Esophagus squamous epithelium (tissue), 4 donors: ENCODE measurements at regions not wholly inside any gene's neighbourhood (a gene's known extent, or its start where the extent isn't known, plus 50 kb on each side); places are given as distances from the start of the nearest gene placed in this dataset.

Experiments used
- CTCF ChIP-seq, 6 experiments: fragments of 450-650 bp in 4 of 6; fragments of 200-600 bp in 2 of 6; sonication (generic) in 2 of 6; IDR thresholded peaks; one replicate each; pipeline ENCODE4 v1.5.1; 2016 to 2019; ENCODE audit warnings: antibody characterized with exemption in 6 of 6, mild to moderate bottlenecking in 4 of 6, moderate library complexity in 4 of 6
- POLR2A ChIP-seq, 4 donors: fragments of 450-650 bp; IDR thresholded peaks; one replicate each; pipeline ENCODE4 v1.6.1; 2017; ENCODE audit warnings: antibody characterized with exemption in 4 of 4, mild to moderate bottlenecking in 4 of 4, moderate library complexity in 3 of 4

DNA sequence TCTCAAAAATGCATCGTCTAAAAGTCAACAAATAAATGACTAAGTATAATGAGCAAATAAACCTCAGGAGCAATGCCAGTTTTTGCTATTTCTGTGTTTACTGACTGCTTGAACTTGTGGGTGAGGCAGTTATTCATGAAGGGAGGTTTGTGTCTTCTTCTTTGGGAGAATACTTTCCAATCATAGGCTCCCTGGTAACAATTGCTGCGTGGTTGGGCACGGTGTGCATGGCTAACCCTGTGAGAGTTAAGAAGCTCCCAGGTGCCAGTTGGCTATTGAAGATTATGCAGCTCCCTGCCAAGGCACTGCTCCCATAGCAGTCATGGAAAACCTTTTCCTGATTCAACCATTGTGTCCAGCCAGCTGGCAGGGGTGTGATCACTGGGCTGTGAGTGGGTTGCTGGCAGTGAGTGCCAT, 775.9 kb upstream of the GOT2 start:
- TF ChIP-seq CTCF (IDR thresholded peaks at IDR 0.05) (no peak), POLR2A (IDR thresholded peaks at IDR 0.05) (no peak)
